HEK293T (cell line): ENCODE measurements at regions not wholly inside any gene's neighbourhood (a gene's known extent, or its start where the extent isn't known, plus 50 kb on each side); places are given as distances from the start of the nearest gene placed in this dataset.

ENCODE experiments used
- FOXM1 ChIP-seq: fragments of 450-650 bp; IDR thresholded peaks from 2 replicates; pipeline ENCODE4 v1.6.1; 2017; ENCODE audit warnings: mild to moderate bottlenecking, borderline replicate concordance
- SP1 ChIP-seq: fragments of 450-650 bp; IDR thresholded peaks from 2 replicates; pipeline ENCODE4 v1.6.1; 2017

DNA sequence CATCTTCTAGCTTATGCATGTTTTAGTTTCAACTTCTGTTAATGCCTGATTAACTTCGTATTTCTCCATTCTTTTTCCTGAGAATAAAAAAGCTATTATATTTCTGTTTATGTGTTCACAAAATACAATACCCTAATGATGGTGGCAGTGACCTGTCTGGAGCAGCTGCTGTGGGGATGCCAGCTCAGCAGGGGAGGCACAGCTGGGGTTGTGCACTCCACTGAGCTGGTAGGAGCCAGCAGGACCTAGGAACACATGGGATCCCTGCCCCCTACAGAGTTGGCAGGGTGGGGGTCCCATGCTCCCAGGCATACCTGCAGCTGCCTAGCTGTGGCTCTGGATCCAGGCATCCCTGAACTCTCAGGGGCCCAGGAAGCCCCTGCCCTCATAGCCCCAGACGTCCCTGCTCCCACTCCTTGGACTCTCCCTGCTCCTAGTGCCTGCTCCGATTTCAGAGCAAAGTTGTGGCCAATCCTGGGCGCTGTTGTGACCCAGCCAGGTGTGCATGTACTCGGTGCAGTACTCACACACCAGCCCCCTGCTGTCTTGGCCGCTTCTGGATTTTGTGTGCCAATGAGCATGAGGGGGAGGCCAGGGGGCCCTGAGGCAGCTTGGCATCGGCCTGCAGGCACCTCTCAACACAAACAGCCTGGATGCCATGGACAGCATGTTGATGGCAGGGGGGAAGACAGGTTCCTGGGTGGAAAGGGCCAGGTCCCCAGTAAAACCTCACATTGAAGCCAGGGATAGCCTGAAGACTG is 546.0 kb downstream of the ZNF804A start:
- no peak for TF ChIP-seq SP1
- no peak for TF ChIP-seq FOXM1
